GM19463 (cell line): ENCODE measurements at regions not wholly inside any gene's neighbourhood (a gene's known extent, or its start where the extent isn't known, plus 50 kb on each side); places are given as distances from the start of the nearest gene placed in this dataset.

ENCODE experiments used
- ATAC-seq: cut with Tn5 transposase; IDR thresholded peaks from one replicate; pipeline ENCODE4 v1.9.1; 2021; ENCODE audit warnings: mild to moderate bottlenecking, moderate library complexity; ENCODE audit not compliant: unreplicated experiment

- ATAC-seq = no peak
Observed at GRCh38 chr5:173529861-173530260, 86.6 kb downstream of the BOD1 start.

- ATAC-seq = no peak
Observed at GRCh38 chr5:173527671-173528070, 88.8 kb downstream of the BOD1 start.

GRCh38 chr5:173524136-173524535 is 92.3 kb downstream of the BOD1 start:
- ATAC-seq = no peak

GRCh38 chr5:173523388-173523787 is 93.1 kb downstream of the BOD1 start:
- ATAC-seq = no peak

GRCh38 chr5:173522518-173522917 is 93.9 kb downstream of the BOD1 start:
- no peak for ATAC-seq

GRCh38 chr5:173518856-173519255 is 97.6 kb downstream of the BOD1 start:
- ATAC-seq = no peak

GRCh38 chr5:173517648-173518047 is 98.8 kb downstream of the BOD1 start:
- ATAC-seq = no peak

- no peak for ATAC-seq
Observed at GRCh38 chr5:173515526-173515925, 100.9 kb downstream of the BOD1 start.

- ATAC-seq = no peak
Observed at GRCh38 chr5:173514661-173515060, 101.8 kb downstream of the BOD1 start.

GRCh38 chr5:173513521-173513991 is 102.9 kb downstream of the BOD1 start:
- no peak for ATAC-seq

- no peak for ATAC-seq
Observed at GRCh38 chr5:173512637-173513435, 103.6 kb downstream of the BOD1 start.

GRCh38 chr5:173509060-173509459 is 107.4 kb downstream of the BOD1 start:
- ATAC-seq = no peak

GRCh38 chr5:173507171-173507570 is 109.3 kb downstream of the BOD1 start:
- ATAC-seq = no peak

- ATAC-seq = no peak
Observed at GRCh38 chr5:173505634-173506033, 110.8 kb downstream of the BOD1 start.

- ATAC-seq = no peak
Observed at GRCh38 chr5:173501922-173502321, 114.5 kb downstream of the BOD1 start.

- ATAC-seq = no peak
Observed at GRCh38 chr5:173501271-173501670, 115.2 kb downstream of the BOD1 start.

GRCh38 chr5:173500213-173500560 is 116.3 kb downstream of the BOD1 start:
- ATAC-seq = no peak

- no peak for ATAC-seq
Observed at GRCh38 chr5:173499471-173500212, 116.8 kb downstream of the BOD1 start.

GRCh38 chr5:173498739-173499470 is 117.5 kb downstream of the BOD1 start:
- no peak for ATAC-seq

- no peak for ATAC-seq
Observed at GRCh38 chr5:173498286-173498685, 118.2 kb downstream of the BOD1 start.

GRCh38 chr5:173497685-173498084 is 118.8 kb downstream of the BOD1 start:
- ATAC-seq = no peak

- no peak for ATAC-seq
Observed at GRCh38 chr5:173496883-173497255, 119.6 kb downstream of the BOD1 start.
